OCI-LY3 (cell line): ENCODE measurements at regions not wholly inside any gene's neighbourhood (a gene's known extent, or its start where the extent isn't known, plus 50 kb on each side); places are given as distances from the start of the nearest gene placed in this dataset.

Experiments
- H2AFZ ChIP-seq: fragments of 200-600, 300-600 bp; shearing (Covaris generic); 2 replicates; pipeline ENCODE4 v1.6.0; 2014; ENCODE audit warnings: antibody characterized with exemption, low read depth, low read length
- H3K27ac ChIP-seq: fragments of 200-600, 300-600 bp; sonication (generic); 2 replicates; pipeline ENCODE4 v1.5.1; 2014; ENCODE audit warnings: mild to moderate bottlenecking, low read length, moderate library complexity, mixed read lengths
- H3K27me3 ChIP-seq: fragments of 200-600, 300-600 bp; sonication (generic); 2 replicates; pipeline ENCODE4 v1.6.1; 2014; ENCODE audit warnings: low read depth, low read length, mixed read lengths
- H3K36me3 ChIP-seq: fragments of 200-600, 300-600 bp; sonication (generic); replicated peaks from 2 replicates; pipeline ENCODE3; 2014; ENCODE audit warnings: low read depth, low read length, mixed read lengths
- H3K4me1 ChIP-seq: fragments of 300-600, 200-600 bp; sonication (generic); 2 replicates; pipeline ENCODE4 v1.6.1; 2014; ENCODE audit warnings: low read length, mixed read lengths
- H3K4me2 ChIP-seq: fragments of 200-600, 300-600 bp; sonication (generic); 2 replicates; pipeline ENCODE4 v1.6.1; 2014; ENCODE audit warnings: low read length, mixed read lengths
- H3K4me3 ChIP-seq: fragments of 300-600, 200-600 bp; sonication (generic); 2 replicates; pipeline ENCODE4 v1.5.1; 2014; ENCODE audit warnings: antibody characterized with exemption, mild to moderate bottlenecking, low read length, moderate library complexity
- H3K79me2 ChIP-seq: fragments of 300-600, 200-600 bp; shearing (Covaris generic); 2 replicates; pipeline ENCODE4 v1.6.1; 2014; ENCODE audit warnings: mild to moderate bottlenecking, low read length, mixed read lengths
- H3K9ac ChIP-seq: fragments of 300-600, 200-600 bp; shearing (Covaris generic); 2 replicates; pipeline ENCODE4 v1.6.0; 2014; ENCODE audit warnings: mild to moderate bottlenecking, low read length, moderate library complexity
- H3K9me3 ChIP-seq: fragments of 200-600, 300-600 bp; shearing (Covaris generic); 2 replicates; pipeline ENCODE4 v1.6.1; 2014; ENCODE audit warnings: low read length, mixed read lengths; ENCODE audit not compliant: insufficient read depth
- H4K20me1 ChIP-seq: fragments of 200-600, 300-600 bp; sonication (generic); 2 replicates; pipeline ENCODE4 v1.6.1; 2016; ENCODE audit warnings: low read length, mixed read lengths; ENCODE audit not compliant: insufficient read depth
- EZH2phosphoT487 ChIP-seq: fragments of 200-600 bp; shearing (Covaris generic); IDR thresholded peaks from 2 replicates; pipeline ENCODE4 v1.6.1; 2018; ENCODE audit warnings: antibody characterized with exemption, mixed run types, low read depth
- TF ChIP-seq, protein P1 (sequence below): fragments of 200-600, 300-600 bp; sonication (generic); IDR thresholded peaks from 2 replicates; pipeline ENCODE4 v1.5.1; 2014; ENCODE audit warnings: antibody characterized with exemption, low read length, low read depth

DNA sequence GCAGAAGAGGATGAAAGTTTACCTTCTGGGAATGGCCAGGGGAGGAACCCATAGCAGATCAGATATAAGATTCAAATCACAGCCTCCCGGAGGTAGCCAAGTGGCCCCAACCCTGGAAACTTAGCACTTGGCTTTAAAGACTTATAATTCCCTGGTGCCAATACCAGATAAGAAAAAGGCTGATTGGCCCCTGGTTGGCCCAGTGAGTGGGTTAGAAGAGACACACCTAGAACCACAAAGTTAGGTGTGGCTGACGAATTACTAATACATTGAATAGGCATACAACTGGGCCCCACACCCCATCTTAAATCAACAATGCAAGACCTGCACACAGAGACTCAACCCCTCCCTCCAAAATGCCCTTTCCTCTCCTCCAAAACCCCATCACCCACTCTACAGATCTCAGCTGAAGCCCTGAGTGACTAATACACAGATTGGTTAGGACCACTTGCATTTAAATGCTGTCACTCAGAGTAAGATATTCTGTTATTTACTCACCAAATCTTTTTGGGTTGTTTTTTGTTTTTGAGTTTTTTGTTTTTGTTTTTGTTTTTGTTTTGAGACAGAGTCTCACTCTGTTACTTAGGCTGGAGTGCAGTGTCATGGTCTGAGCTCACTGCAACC is 315.4 kb upstream of the JARID2 start:
- Histone ChIP-seq H3K4me1 (peaks cover 41% of the 10 kb centered on the region), H3K9ac (no peak overlapping the region), H3K27me3 (no peaks in the 10 kb centered on the region; the same call in 1 of the 2 replicates), H3K4me2 (no peak overlapping the region), H2AFZ (no peak overlapping the region), H3K27ac (no peak overlapping the region), H3K9me3 (no peaks in the 10 kb centered on the region), H3K4me3 (no peak overlapping the region), H3K79me2 (no peaks in the 10 kb centered on the region), H3K36me3 (no peaks in the 10 kb centered on the region), H4K20me1 (no peaks in the 10 kb centered on the region)
- TF ChIP-seq, protein P1, sequence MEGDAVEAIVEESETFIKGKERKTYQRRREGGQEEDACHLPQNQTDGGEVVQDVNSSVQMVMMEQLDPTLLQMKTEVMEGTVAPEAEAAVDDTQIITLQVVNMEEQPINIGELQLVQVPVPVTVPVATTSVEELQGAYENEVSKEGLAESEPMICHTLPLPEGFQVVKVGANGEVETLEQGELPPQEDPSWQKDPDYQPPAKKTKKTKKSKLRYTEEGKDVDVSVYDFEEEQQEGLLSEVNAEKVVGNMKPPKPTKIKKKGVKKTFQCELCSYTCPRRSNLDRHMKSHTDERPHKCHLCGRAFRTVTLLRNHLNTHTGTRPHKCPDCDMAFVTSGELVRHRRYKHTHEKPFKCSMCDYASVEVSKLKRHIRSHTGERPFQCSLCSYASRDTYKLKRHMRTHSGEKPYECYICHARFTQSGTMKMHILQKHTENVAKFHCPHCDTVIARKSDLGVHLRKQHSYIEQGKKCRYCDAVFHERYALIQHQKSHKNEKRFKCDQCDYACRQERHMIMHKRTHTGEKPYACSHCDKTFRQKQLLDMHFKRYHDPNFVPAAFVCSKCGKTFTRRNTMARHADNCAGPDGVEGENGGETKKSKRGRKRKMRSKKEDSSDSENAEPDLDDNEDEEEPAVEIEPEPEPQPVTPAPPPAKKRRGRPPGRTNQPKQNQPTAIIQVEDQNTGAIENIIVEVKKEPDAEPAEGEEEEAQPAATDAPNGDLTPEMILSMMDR: no peak

DNA sequence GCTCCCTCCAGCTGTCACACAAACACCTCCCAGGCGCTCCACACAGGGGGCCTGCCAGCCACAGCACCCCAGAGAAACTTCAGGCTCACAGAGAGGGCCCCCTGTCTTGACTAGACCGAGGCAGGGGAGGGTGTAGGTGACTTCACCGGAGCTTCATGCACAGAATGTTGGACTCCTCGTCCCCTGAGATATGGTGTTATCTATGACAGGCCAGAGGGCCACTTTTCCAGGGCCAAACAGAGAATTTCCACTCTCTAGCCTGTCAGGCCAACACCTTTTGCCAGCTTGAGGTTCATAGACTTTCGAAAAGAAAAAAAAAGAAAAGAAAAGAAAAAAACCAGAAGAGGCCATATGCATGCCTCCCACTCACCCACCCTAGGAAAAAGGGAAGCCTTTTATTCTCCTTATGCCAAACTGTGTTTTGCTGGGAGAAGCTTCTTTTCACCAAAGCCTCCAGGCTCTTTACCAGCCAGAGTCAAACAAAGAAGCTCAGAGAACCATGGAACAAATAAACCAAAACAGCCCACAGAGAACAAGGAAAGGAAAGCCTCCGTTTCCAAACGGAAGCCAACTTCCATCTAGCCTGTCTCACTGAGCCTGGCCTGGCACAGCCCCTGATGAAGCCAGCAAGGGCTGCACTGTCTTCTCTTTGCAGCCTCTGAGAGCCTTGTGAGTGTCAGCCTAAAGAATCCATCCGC is 313.2 kb upstream of the JARID2 start:
- H3K9me3 ChIP-seq: no peaks in the 10 kb centered on the region
- H3K4me2 ChIP-seq: no peak overlapping the region
- no peaks in the 10 kb centered on the region for H3K27me3 ChIP-seq
- no peak overlapping the region for H3K9ac ChIP-seq
- H3K4me1 ChIP-seq: peaks cover 41% of the 10 kb centered on the region
- TF ChIP-seq EZH2phosphoT487: no peak
- TF ChIP-seq, protein P1: no peak
- H4K20me1 ChIP-seq: no peaks in the 10 kb centered on the region
- H3K27ac ChIP-seq: no peak overlapping the region
- no peak overlapping the region for H2AFZ ChIP-seq
- no peaks in the 10 kb centered on the region for H3K36me3 ChIP-seq
- no peak overlapping the region for H3K4me3 ChIP-seq
- H3K79me2 ChIP-seq: no peaks in the 10 kb centered on the region

DNA sequence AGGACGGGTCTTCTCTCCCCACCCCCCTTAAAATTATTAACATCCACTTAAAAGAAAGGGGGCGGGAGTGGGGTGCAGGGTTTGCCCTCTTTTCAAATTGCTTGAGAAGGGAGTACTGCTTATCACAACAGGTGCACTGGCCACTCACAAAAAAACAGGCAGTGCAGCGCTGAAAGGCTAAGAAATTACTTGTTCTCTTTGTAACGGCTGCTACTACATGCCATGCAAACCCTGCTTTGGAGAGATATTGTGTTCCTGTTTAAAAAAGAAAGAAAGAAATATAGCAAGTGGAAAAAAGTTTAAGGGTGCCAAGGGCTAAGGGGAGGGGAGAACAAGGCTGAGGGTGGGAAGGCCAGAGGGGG is 312.7 kb upstream of the JARID2 start:
- H3K4me2 ChIP-seq: no peak overlapping the region
- peaks cover 41% of the 10 kb centered on the region for H3K4me1 ChIP-seq
- no peaks in the 10 kb centered on the region for H3K9me3 ChIP-seq
- no peaks in the 10 kb centered on the region for H3K36me3 ChIP-seq
- H2AFZ ChIP-seq: no peak overlapping the region
- no peak overlapping the region for H3K9ac ChIP-seq
- TF ChIP-seq, protein P1: no peak
- no peaks in the 10 kb centered on the region for H4K20me1 ChIP-seq
- H3K79me2 ChIP-seq: no peaks in the 10 kb centered on the region
- H3K27ac ChIP-seq: no peak overlapping the region
- no peak overlapping the region for H3K4me3 ChIP-seq
- H3K27me3 ChIP-seq: no peaks in the 10 kb centered on the region

DNA sequence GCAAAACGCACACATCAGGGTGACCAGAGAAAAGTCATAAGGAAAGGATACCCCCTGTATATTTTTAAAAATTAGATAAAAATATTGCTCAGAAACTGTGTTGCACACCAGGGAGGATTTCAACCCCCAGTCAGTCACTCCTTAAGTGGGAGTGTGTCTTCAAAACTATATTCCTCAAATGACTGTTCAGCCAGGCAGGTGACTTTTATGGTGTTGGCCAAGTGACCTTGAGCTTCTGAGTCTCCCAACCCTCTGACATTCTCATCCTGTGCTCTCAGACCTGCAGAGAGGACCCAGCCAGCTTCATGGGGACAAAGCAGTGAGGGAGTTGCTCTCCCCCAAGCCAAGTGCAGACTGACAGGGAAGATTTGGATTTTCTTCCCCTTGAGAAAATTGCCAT is 311.9 kb upstream of the JARID2 start:
- Histone ChIP-seq H3K36me3 (no peaks in the 10 kb centered on the region), H4K20me1 (no peaks in the 10 kb centered on the region), H3K4me3 (peak overlapping the region; percentile 23), H3K4me2 (peak overlapping the region; percentile 61), H3K27ac (peak overlapping the region; percentile 50), H3K9me3 (no peaks in the 10 kb centered on the region), H2AFZ (peak overlapping the region; percentile 43; the same call in 1 of the 2 replicates), H3K9ac (peak overlapping the region; percentile 24; the same call in 1 of the 2 replicates), H3K27me3 (no peaks in the 10 kb centered on the region), H3K4me1 (peaks cover 38% of the 10 kb centered on the region), H3K79me2 (no peaks in the 10 kb centered on the region)
- TF ChIP-seq, protein P1: no peak
- no peak for TF ChIP-seq EZH2phosphoT487
